ENCODE measurements at regions not wholly inside any gene's neighbourhood (a gene's known extent, or its start where the extent isn't known, plus 50 kb on each side); places are given as distances from the start of the nearest gene placed in this dataset.
A peak's percentile ranks its signal among the peaks of the same experiment; 100 is the strongest.

- Mint-ChIP-seq H3K27me3 (ENCODE audit: low read depth) (no peaks in the 10 kb centered on the region), H3K36me3 (ENCODE audit: low read depth) (no peaks in the 10 kb centered on the region), H3K4me1 (peaks cover 43% of the 10 kb centered on the region), H3K4me3 (no peak overlapping the region), H3K27ac (ENCODE audit: unreplicated experiment) (peak overlapping the region; percentile 91), H3K9me3 (no peaks in the 10 kb centered on the region)
- no peak for DNase-seq (ENCODE audit: low read depth, low spot score)
- TF ChIP-seq, protein P1, sequence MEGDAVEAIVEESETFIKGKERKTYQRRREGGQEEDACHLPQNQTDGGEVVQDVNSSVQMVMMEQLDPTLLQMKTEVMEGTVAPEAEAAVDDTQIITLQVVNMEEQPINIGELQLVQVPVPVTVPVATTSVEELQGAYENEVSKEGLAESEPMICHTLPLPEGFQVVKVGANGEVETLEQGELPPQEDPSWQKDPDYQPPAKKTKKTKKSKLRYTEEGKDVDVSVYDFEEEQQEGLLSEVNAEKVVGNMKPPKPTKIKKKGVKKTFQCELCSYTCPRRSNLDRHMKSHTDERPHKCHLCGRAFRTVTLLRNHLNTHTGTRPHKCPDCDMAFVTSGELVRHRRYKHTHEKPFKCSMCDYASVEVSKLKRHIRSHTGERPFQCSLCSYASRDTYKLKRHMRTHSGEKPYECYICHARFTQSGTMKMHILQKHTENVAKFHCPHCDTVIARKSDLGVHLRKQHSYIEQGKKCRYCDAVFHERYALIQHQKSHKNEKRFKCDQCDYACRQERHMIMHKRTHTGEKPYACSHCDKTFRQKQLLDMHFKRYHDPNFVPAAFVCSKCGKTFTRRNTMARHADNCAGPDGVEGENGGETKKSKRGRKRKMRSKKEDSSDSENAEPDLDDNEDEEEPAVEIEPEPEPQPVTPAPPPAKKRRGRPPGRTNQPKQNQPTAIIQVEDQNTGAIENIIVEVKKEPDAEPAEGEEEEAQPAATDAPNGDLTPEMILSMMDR (conservative IDR thresholded peaks at IDR 0.05): no peak
Measured at GRCh38 chr6:18958146-18958545, 571.0 kb downstream of the RNF144B start.

DNA sequence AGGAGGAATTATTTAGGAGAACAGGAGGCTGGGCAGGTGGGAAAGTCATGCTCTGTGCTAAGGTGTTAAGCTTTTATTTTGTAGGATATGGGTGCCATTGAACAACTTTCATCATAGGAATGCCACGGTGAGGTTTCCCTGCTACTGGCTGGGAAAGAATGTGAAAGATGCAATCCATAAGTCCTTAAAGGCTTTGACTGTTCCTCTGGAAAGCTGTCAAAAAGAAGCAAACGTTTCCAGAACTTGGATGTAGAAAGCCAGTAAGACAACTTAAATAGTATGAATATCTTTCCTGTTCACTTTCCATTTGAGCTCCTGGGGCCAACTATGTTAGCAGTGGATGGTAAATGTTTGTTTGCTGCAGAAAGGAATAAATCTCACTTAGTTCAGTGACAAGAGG is 574.4 kb downstream of the RNF144B start:
- Mint-ChIP-seq H3K27me3 (ENCODE audit: low read depth) (no peaks in the 10 kb centered on the region), H3K4me1 (peaks cover 43% of the 10 kb centered on the region), H3K27ac (ENCODE audit: unreplicated experiment) (peak overlapping the region; percentile 15), H3K9me3 (peaks cover 8% of the 10 kb centered on the region), H3K36me3 (ENCODE audit: low read depth) (peaks cover 8% of the 10 kb centered on the region), H3K4me3 (no peak overlapping the region)
- TF ChIP-seq, protein P1 (conservative IDR thresholded peaks at IDR 0.05): no peak
- DNase-seq (ENCODE audit: low read depth, low spot score): no peak

- peaks cover 8% of the 10 kb centered on the region for H3K9me3 Mint-ChIP-seq
- H3K36me3 Mint-ChIP-seq (ENCODE audit: low read depth): peaks cover 8% of the 10 kb centered on the region
- TF ChIP-seq, protein P1 (conservative IDR thresholded peaks at IDR 0.05): no peak
- no peak overlapping the region for H3K4me3 Mint-ChIP-seq
- no peak for DNase-seq (ENCODE audit: low read depth, low spot score)
- H3K27me3 Mint-ChIP-seq (ENCODE audit: low read depth): no peaks in the 10 kb centered on the region
- no peak overlapping the region for H3K27ac Mint-ChIP-seq (ENCODE audit: unreplicated experiment)
- peaks cover 40% of the 10 kb centered on the region for H3K4me1 Mint-ChIP-seq
Measured at GRCh38 chr6:18962361-18962905, 575.3 kb downstream of the RNF144B start.

GRCh38 chr6:18963439-18963838 is 576.3 kb downstream of the RNF144B start:
- Mint-ChIP-seq H3K27me3 (ENCODE audit: low read depth) (no peaks in the 10 kb centered on the region), H3K4me1 (peaks cover 33% of the 10 kb centered on the region), H3K36me3 (ENCODE audit: low read depth) (peaks cover 8% of the 10 kb centered on the region), H3K9me3 (peaks cover 8% of the 10 kb centered on the region), H3K27ac (ENCODE audit: unreplicated experiment) (no peak overlapping the region), H3K4me3 (no peak overlapping the region)
- TF ChIP-seq, protein P1 (conservative IDR thresholded peaks at IDR 0.05): no peak
- DNase-seq (ENCODE audit: low read depth, low spot score): no peak

DNA sequence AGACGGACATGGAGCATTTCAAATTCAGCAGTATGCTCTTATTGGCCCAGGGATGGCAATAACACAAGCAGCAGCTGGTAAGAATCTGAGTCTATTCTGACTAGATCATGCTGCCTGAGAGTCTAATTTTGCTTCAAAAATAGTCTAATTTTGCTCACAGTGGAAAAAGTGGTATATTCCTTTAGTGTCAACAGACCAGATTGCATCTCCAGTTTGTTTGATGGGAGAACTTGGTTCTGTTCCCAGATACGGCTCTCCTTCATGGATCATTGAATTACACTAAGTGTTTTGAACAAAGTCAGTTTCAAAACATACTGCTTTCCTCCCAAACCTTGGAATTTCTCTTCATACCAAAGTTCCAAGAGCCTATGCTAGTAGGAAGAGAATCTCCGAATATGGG is 586.1 kb downstream of the RNF144B start:
- no peak for DNase-seq (ENCODE audit: low read depth, low spot score)
- H3K9me3 Mint-ChIP-seq: no peaks in the 10 kb centered on the region
- H3K27ac Mint-ChIP-seq (ENCODE audit: unreplicated experiment): no peak overlapping the region
- no peak overlapping the region for H3K4me3 Mint-ChIP-seq
- no peaks in the 10 kb centered on the region for H3K36me3 Mint-ChIP-seq (ENCODE audit: low read depth)
- H3K4me1 Mint-ChIP-seq: peaks cover 7% of the 10 kb centered on the region
- H3K27me3 Mint-ChIP-seq (ENCODE audit: low read depth): no peaks in the 10 kb centered on the region
- TF ChIP-seq, protein P1 (conservative IDR thresholded peaks at IDR 0.05): no peak

Measured in neural crest cell (in vitro differentiated cells).